ENCODE measurements at regions not wholly inside any gene's neighbourhood (a gene's known extent, or its start where the extent isn't known, plus 50 kb on each side); places are given as distances from the start of the nearest gene placed in this dataset.

- TF ChIP-seq, protein P1, sequence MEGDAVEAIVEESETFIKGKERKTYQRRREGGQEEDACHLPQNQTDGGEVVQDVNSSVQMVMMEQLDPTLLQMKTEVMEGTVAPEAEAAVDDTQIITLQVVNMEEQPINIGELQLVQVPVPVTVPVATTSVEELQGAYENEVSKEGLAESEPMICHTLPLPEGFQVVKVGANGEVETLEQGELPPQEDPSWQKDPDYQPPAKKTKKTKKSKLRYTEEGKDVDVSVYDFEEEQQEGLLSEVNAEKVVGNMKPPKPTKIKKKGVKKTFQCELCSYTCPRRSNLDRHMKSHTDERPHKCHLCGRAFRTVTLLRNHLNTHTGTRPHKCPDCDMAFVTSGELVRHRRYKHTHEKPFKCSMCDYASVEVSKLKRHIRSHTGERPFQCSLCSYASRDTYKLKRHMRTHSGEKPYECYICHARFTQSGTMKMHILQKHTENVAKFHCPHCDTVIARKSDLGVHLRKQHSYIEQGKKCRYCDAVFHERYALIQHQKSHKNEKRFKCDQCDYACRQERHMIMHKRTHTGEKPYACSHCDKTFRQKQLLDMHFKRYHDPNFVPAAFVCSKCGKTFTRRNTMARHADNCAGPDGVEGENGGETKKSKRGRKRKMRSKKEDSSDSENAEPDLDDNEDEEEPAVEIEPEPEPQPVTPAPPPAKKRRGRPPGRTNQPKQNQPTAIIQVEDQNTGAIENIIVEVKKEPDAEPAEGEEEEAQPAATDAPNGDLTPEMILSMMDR (IDR thresholded peaks at IDR 0.05; ENCODE audit: insufficient read depth, low read length, poor library complexity, severe bottlenecking) = no peak
- Histone ChIP-seq H3K36me3 (ENCODE audit: control insufficient read depth, insufficient read depth, low read length) (no peaks in the 10 kb centered on the region), H3K27me3 (ENCODE audit: control insufficient read depth, insufficient read depth, low read length) (peaks cover under 1% of the 10 kb centered on the region), H3K4me3 (ENCODE audit: low read depth, low read length) (no peak overlapping the region)
- no peak for DNase-seq (ENCODE audit: low read depth)
These were observed 75.3 kb upstream of the GGTA1 start for GRCh38 chr9:121574774-121575519.

- peaks cover 9% of the 10 kb centered on the region for H3K27me3 ChIP-seq (ENCODE audit: control insufficient read depth, insufficient read depth, low read length)
- no peak for DNase-seq (ENCODE audit: low read depth)
- no peak overlapping the region for H3K4me3 ChIP-seq (ENCODE audit: low read depth, low read length)
- TF ChIP-seq, protein P1 (IDR thresholded peaks at IDR 0.05; ENCODE audit: insufficient read depth, low read length, poor library complexity, severe bottlenecking) = no peak
- no peaks in the 10 kb centered on the region for H3K36me3 ChIP-seq (ENCODE audit: control insufficient read depth, insufficient read depth, low read length)
These were observed 75.0 kb upstream of the DAB2IP start for GRCh38 chr9:121576281-121577075.

DNA sequence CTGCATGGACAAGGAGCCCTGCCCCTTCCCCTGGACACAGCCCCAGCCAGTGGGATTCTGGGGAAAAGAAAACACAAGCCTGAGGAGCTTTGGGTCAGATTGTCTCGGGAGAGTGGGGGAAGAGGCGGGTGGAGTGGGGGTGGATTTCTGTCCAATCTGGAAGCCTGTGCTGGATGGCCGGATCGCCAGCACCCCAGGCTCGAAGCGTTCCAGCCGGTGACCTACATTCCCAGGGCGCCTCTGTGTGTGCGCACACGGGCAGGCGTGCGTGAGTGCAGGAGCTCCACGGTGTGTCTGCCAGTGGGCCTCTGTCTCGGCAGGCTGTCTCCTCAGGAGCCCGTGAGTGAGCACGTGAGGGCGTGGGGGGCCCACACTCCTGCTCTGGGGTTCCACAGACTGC lies 74.3 kb upstream of the DAB2IP start:
- no peak overlapping the region for H3K4me3 ChIP-seq (ENCODE audit: low read depth, low read length)

DNA sequence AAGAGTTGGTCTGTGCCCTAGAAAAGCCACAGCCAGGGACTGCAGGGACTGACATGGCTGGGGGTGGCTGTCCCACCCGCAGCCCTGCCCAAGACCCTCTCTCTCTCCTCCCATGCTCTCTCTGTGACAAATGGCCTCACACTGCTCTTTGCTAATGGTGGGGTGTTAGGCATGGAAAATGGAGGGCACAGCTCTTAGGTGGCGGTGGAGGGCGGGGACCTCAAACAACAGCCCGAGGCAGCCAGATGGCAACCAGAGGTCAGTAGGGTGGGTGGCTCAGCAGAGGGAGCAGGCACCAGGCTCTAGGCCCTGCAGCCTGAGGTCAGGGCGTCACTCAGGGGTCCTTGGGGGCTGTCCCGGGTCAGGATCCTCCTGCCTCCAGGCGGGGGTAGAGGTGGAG lies 73.9 kb upstream of the DAB2IP start:
- peaks cover 20% of the 10 kb centered on the region for H3K27me3 ChIP-seq (ENCODE audit: control insufficient read depth, insufficient read depth, low read length)
- no peaks in the 10 kb centered on the region for H3K36me3 ChIP-seq (ENCODE audit: control insufficient read depth, insufficient read depth, low read length)
- H3K4me3 ChIP-seq (ENCODE audit: low read depth, low read length) = no peak overlapping the region
- no peak for DNase-seq (ENCODE audit: low read depth)
- TF ChIP-seq, protein P1 (IDR thresholded peaks at IDR 0.05; ENCODE audit: insufficient read depth, low read length, poor library complexity, severe bottlenecking) = no peak

More for the DNA sequence above, 74.3 kb upstream of the DAB2IP start:
- TF ChIP-seq, protein P1 (IDR thresholded peaks at IDR 0.05; ENCODE audit: insufficient read depth, low read length, poor library complexity, severe bottlenecking) = no peak
- Histone ChIP-seq H3K27me3 (ENCODE audit: control insufficient read depth, insufficient read depth, low read length) (peaks cover 16% of the 10 kb centered on the region), H3K36me3 (ENCODE audit: control insufficient read depth, insufficient read depth, low read length) (no peaks in the 10 kb centered on the region)
- DNase-seq (ENCODE audit: low read depth) = no peak

DNA sequence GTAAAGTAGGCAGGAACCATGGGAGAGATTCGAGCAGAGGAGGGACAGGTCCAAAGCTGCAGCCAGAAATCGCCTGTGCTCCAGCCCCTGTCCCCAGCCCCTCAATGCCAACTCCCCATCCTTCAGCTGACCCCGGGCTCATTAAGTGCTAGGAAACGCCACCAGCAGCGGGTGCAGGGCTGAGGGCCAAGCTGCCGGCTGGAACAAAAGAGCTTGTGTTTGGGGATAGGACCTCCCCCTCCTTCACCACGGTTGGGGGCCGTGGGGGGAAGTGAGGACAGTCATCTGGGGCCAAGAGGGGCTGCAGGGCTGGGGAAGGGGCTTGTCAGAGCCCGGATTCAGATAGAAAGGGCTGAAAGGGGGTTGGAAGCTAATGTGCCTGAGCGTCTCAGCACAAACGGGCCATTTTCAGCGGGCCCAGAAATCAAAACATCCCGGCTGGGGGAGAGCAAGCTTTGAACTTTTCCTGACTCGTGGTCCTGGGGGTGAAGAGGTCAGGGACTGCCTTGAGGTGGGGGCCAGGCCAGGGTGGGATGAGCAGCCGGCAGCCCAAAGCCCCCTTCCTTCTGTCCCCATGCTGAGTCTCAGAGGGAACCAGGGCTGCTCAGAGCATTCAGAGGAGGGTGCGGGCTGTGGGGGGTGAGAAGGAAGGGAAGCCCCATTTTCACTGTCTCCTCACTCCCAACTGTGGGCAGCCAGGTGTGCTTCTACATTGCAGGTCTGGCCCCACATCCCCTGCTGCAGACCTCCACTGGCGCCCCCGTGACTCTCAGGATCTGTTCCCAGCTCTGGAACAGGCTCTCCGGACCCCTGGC lies 69.4 kb upstream of the DAB2IP start:
- DNase-seq (ENCODE audit: low read depth) = no peak
- Histone ChIP-seq H3K4me3 (ENCODE audit: low read depth, low read length) (no peak overlapping the region), H3K27me3 (ENCODE audit: control insufficient read depth, insufficient read depth, low read length) (peaks cover 25% of the 10 kb centered on the region), H3K36me3 (ENCODE audit: control insufficient read depth, insufficient read depth, low read length) (no peaks in the 10 kb centered on the region)
- TF ChIP-seq, protein P1 (IDR thresholded peaks at IDR 0.05; ENCODE audit: insufficient read depth, low read length, poor library complexity, severe bottlenecking) = no peak

Measured in kidney epithelial cell (primary cell).